SKM-1 treated with dmso at 0.1 percent for 144 hours (cell line): ENCODE measurements at regions not wholly inside any gene's neighbourhood (a gene's known extent, or its start where the extent isn't known, plus 50 kb on each side); places are given as distances from the start of the nearest gene placed in this dataset.
A peak's percentile ranks its signal among the peaks of the same experiment; 100 is the strongest.
"Not testable (repeated sequence)": the region's sequence is repeated elsewhere in the genome, so short reads cannot be mapped to it uniquely, and the experiment has no call there.

Experiments used
- DNase-seq: peaks from one replicate; lab custom pipeline; 2025; ENCODE audit not compliant: unreplicated experiment; lab: John Stamatoyannopoulos, UW

DNA sequence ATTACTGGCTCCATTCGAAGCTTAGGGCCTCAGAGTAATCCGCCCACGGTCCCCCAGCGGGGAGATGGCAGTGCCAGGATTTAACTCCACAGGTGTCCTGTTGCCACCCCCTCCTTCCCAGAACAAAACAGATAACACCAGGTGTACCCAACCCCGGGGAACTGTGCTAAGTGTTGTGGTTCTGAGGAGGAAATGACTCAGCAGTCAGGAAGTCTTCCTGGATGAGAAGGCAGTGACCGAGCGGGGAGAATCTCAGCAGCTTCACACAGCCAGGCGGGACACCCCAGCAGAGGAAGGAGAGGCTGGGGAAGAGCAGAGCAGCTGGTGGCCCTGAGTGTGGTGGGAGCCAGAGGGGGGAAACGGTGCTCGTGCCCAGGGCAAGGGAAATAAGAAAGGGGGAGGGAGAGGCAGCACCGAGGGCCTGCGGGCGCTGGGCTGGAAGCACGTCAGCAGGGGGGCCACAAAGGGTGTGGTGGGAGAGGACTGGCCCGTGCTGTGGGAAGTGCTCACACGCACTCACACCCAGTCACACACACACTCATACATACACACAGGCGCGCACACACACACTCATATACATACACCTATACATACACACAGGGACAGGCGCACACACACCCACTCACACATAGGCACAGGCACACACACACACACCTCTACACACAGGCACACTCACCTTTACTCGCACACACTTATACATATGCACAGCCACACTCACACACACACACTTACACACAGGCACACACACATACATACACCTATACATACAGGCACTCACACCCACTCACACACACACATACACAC, 59.8 kb upstream of the CHST15 start:
- DNase-seq, result no peak

DNA sequence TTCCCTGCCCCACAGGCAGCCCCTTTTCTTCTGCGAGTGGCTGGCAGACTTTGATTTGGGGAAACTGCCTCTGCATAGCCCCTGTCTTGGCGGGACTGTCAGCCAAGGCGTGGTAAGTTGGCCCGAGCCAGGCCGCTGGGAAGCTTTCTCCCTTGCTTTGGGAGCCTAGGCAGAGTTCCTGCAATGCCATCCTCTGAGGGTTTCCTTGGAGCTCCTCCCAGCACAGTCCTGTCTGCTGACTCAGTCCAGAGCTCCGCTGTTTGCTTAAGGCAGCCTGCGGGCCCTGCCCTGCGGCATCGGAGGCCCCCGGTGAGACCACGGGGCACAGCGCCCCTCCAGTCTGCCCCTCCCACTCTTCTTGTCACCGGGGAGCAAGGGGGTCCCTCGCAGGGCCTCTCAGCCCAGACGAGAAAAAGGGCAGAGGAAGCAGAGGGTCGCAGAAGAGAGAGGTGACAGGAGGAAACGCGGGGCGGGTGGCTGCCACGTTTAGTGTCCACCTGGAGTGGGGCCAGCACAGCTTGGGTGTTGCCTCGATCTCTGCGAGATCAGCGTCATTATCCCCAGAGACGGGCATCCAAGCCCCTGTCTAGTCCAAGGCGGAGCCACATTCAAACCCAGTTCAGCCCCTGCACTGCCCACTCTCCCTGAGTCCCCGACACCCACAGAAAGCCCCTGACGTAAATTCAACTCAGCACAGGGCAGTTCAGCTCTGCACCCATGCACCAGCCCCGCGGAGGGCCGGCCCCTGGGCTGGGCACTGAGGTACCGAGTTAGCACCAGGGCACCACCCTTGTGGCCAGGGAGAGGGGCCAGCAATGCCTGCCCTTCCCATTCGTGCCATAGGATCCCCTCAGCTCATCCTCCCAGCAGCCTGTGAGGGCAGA, 59.0 kb upstream of the CHST15 start:
- DNase-seq, result no peak

DNA sequence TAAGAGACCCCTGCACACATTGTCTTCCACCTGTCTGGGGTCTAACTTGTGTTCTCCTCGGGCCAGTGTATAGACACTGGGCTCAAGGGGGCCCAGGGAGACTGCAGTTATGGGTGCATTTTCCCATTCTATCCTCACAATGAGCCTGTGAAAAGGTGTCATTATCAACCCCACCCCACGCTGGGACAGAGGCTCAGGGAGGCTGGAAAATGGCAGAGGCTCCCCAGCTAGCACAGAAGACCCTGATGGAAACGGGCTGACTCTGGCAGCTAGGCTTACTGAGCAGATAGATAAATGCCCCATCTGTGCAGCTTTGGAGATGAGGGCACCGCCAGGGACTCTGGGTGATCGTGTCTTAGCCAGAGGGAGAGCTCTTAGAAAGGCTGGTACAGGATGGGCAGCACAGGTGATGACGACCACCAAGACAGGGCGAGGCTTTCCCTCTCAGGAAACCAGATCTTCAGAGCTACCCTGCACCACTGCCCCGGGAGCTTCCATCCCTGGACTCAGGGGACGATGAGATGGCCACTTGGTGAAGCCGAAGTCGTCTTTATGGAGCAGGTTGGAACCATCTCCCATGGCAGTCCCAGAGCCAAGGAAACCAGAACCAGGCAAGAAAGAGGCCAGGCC, 58.2 kb upstream of the CHST15 start:
- DNase-seq, result no peak

DNA sequence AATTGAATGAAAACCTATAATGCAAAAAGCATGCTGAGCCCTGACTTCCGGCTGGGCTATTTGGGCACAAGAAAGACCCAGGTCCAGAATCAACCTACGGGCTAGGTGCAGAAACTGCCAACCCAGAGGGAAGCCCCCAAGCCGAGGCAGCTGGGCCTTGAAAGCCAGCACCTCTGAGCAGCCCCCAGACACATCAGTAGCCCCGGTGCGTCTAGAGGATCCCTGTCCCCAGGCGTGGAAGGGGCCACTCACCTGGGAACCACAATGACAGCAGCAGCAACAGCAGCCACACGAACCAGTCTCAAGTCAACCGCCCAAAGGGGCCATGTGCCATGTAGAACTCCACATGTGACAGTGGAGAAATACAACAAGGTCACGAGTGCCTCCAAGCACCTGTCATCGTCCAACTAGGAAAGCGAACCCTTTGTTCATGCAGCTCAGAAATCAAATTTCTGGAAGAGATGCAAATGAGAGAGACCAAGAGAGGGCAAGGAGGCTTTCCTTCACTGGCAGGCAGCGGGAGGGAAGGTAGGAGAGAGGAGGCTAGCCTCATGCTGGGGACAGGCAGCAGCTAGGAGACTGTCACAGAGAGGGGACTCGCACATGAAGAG, 57.5 kb upstream of the CHST15 start:
- DNase-seq, result no peak

DNA sequence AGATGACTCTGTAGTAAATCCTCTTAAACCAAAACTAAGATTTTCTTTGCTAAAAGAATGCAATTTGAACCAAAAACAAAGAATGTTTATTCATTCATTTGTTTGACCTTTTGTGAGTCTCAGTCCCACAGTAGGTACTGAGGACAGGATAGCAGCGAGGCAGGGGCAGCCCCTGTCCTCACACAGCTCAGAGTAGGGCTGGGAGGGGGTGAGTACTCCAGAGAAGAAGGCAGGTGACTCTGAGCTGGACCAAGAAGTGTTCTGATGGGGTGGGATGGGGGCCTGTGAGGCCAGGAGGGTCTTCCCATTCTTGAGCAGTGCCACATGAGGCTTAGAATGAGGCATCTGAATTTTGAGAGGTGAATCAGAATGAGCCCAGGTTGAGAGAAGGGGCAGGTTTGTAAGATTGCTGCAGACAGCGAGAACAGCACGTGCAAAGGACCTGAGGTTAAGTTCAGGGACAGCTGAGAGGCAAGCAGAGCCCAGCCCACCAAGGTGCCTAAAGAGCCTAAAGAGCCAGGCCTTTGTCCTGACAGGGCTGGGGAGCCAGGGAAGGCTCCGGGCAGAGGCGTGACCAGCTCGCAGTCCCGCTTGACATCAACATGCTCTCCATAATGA, 56.9 kb upstream of the CHST15 start:
- DNase-seq, result no peak

DNA sequence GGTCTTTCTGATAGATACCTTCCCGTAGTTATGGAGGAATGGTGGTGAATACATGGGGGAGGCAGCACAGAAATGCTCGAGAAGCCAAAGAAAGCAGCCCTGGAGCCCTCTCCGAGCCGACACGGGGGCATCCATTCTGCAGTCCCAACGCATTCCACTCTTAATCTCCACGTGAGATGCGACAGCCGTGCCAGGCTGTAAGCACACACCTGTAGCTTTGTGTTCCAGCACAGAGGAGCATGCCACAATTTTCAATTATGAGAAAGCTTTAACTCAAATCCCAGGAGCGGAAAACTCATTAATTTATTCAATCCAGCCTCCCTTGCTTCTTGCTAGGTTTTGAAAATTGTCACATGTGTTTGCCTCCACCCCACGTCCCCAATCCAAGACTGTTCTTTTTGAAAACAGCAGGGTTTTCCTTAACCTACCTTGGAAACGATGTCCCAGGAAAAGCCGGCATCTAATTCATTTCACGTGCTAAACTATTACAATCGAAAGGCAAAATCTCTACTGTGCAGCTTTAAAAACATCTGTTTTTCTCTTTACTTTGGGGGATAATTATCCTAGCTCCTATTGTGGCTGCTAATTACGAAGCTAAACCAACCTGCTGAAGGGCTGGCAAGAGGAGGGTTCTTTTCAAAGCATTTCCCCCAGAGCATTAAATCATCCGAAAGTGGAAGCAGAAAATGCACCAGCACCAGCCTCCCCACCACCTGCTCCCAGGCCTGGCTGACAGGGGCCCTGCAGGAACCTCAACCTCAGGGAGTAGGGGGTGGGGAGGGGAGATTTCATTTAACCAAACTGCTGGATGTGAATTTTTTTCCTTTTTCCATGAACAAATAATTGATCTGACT, 56.0 kb upstream of the CHST15 start:
- DNase-seq, result no peak

DNA sequence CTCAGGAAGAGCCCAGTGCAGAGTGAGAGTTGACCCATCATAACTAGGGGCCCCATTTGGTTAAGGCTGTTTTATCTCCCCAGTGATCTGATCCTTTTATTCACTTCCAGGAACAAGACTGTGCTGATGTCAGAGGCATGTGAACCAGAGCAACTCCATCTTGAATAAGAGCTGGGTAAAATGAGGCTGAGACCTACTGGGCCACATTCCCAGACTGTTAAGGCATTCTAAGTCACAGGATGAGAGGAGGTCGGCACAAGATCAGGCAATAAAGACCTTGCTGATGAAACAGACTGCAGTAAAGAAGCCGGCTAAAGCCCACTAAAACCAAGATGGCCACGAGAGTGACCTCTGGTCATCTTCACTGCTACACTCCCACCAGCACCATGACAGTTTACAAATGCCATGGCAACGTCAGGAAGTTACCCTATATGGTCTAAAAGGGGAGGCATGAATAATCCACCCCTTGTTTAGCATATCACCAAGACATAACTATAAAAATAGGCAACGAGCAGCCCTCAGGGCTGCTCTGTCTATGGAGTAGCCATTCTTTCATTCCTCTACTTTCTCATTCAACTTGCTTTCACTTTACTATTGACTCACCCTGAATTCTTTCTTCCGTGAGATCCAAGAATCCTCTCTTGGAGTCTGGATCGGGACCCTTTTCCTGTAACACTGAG, 55.3 kb upstream of the CHST15 start:
- DNase-seq, result not testable (repeated sequence)

DNA sequence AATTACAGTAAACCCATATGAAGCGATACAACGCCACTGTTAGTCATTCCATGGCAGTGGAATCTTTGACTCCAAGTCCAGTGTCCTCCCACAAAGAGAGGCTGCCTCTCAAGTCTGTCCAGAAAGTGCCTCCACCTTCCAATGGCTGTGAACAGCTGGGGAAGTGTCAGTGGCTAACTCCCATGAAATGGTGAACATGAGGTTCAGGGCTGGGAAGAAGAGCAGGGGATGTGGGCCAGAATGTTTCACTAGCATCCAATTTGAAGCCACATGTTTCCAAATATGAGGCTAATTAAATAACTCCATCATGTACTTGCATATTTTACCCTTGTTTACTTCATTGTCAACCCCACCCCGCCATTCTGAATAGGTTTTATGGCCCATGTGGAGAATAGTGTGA, 53.1 kb upstream of the CHST15 start:
- DNase-seq, result no peak

DNA sequence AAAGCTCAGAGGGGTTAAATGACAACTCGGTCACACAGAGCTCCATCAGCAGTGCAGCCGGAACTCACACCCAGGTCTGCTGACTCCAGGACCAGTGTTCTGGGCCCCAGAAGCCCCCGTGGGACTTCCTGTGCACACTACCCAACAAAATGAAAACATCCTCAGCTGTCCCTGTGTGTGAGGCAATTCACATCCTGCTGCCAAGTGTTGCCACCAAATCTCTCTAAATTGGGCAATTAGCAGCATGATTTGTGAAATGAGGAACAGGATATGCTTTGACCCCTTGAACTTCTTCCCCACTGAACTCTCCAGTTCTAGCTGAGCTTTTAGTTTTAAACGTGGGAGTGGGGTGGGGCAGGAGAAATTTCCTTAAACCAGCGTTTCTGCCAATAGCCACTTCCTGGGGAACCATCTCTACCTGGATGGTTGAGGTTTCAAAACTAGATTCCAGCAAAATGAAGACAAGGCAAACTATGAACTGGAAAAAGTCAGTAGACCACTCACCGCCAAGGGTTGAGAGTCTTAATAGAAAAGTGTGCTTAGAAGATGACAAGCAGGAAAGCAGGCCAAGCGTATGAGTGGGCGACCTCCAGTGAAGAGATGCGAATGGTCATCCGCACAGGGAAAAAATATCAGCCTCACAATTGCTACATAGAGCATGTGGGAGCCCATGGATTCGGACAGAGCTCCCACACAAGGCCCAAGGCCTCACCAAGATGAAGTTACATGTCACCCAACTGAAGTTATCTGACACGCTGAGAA, 51.9 kb upstream of the CHST15 start:
- peak; percentile 62 for DNase-seq

DNA sequence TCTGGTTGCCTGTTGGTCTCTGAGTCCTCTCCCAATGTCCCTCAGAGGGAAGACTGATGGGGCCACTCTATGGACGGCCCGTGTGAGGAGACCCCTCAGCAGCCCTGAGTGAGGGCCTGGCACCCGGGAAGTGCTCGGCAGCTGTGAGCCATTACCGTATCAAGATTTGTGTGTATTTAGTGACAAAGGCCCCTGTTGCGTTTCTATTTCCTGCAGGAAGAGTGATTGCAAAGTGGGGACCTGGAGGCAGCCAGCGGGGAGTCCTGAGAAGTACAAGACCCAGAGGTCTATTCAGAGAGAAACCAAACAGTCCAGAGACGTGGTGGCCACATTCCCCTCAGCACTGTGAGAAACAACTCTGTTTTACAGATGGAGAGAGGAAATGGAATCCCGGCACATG, 51.1 kb upstream of the CHST15 start:
- DNase-seq, result no peak

DNA sequence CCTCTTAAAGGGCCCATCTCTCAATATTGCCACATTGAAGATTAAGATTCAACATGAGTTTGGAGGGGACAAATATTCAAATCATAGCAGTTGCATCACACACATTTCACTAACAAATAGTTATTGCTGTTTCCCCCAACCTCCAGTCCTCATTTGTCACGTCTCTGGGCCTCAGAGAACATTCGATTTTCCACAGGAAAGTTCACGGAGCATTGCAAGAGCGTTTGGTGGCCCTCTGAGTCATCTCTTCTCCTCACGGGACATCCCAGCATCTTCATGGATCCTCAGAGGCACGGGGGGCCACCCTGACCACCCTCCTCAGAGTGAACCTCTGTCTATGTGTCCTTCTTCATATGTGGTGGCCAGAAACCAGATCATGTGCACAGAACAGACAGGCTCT, 50.3 kb upstream of the CHST15 start:
- DNase-seq, result no peak
